ENCODE measurements at regions not wholly inside any gene's neighbourhood (a gene's known extent, or its start where the extent isn't known, plus 50 kb on each side); places are given as distances from the start of the nearest gene placed in this dataset.

DNA sequence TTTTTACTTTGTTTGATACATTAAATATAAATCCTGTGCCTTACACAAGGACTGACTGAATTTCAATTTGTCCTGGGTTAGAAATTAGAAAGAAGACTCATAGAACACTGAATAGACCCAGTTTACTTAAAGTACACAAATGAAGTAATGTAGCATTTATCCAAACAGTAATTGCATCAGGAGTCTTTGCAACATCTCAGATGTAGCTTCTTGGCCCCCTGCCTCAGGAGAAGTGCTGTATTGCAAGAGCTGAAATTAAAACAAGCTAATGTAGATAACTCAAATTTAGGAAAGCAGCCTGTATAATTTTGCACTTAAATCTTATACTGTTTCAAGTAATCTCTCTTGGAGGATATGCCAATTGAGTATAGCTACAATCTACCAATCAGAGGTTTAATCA is 54.3 kb upstream of the KCND2 start:
- DNase-seq = no peak

- no peak for DNase-seq
These were observed 51.3 kb upstream of the KCND2 start for GRCh38 chr7:120221666-120222065.

All from fibroblast of skin of scalp (primary cell).